IPS DF 4.7 (cell line): ENCODE measurements at regions not wholly inside any gene's neighbourhood (a gene's known extent, or its start where the extent isn't known, plus 50 kb on each side); places are given as distances from the start of the nearest gene placed in this dataset.
"Not testable (repeated sequence)": the region's sequence is repeated elsewhere in the genome, so short reads cannot be mapped to it uniquely, and the experiment has no call there.

Experiments used
- DNase-seq: peaks from one replicate; pipeline ENCODE4 v3.0.0-alpha.2; 2013; ENCODE audit warnings: low spot score; ENCODE audit errors: extremely low read depth

- DNase-seq: no peak
Measured at GRCh38 chr18:4549164-4549872, 94.2 kb upstream of the DLGAP1 start.

- no peak for DNase-seq
Measured at GRCh38 chr18:4547126-4547525, 92.0 kb upstream of the DLGAP1 start.

- DNase-seq: no peak
Measured at GRCh38 chr18:4544142-4544541, 89.0 kb upstream of the DLGAP1 start.

GRCh38 chr18:4543711-4544110 is 88.6 kb upstream of the DLGAP1 start:
- DNase-seq: no peak

- no peak for DNase-seq
Measured at GRCh38 chr18:4541588-4541987, 86.5 kb upstream of the DLGAP1 start.

- no peak for DNase-seq
Measured at GRCh38 chr18:4536447-4536846, 81.3 kb upstream of the DLGAP1 start.

- DNase-seq: no peak
Measured at GRCh38 chr18:4528405-4528804, 73.3 kb upstream of the DLGAP1 start.

GRCh38 chr18:4527826-4528225 is 72.7 kb upstream of the DLGAP1 start:
- not testable (repeated sequence) for DNase-seq

GRCh38 chr18:4524096-4524495 is 69.0 kb upstream of the DLGAP1 start:
- peak; percentile 9 for DNase-seq

- no peak for DNase-seq
Measured at GRCh38 chr18:4511166-4511565, 56.1 kb upstream of the DLGAP1 start.

- no peak for DNase-seq
Measured at GRCh38 chr18:4510711-4511110, 55.6 kb upstream of the DLGAP1 start.

- DNase-seq: no peak
Measured at GRCh38 chr18:4510160-4510559, 55.1 kb upstream of the DLGAP1 start.
